Left lung (tissue), 4 donors: ENCODE measurements at regions not wholly inside any gene's neighbourhood (a gene's known extent, or its start where the extent isn't known, plus 50 kb on each side); places are given as distances from the start of the nearest gene placed in this dataset.

Experiments
- ATAC-seq: fragments of 200-7000 bp; cut with Tn5 transposase; one replicate; pipeline ENCODE4 v1.9.1; 2020; ENCODE audit warnings: moderate library complexity
- DNase-seq, 4 donors: peaks; one replicate each; pipeline ENCODE4 v3.0.0-alpha.2; 2013 to 2020
- H3K27ac ChIP-seq, 2 donors: fragments of 200-600 bp; sonication (generic) in 1 of 2; one replicate each; pipeline versions ENCODE4 v1.5.0 to v1.8.0; 2020 to 2021
- H3K27me3 ChIP-seq, 2 donors: fragments of 200-600 bp; sonication (generic) in 1 of 2; one replicate each; pipeline versions ENCODE4 v1.5.0 to v1.8.0; 2020 to 2021
- H3K36me3 ChIP-seq, 2 donors: fragments of 200-600 bp; sonication (generic) in 1 of 2; one replicate each; pipeline versions ENCODE4 v1.5.0 to v1.8.0; 2020 to 2021
- H3K4me1 ChIP-seq, 2 donors: fragments of 200-600 bp; one replicate each; pipeline ENCODE4 v1.8.0; 2021
- H3K4me3 ChIP-seq, 2 donors: fragments of 200-600 bp; sonication (generic) in 1 of 2; one replicate each; pipeline versions ENCODE4 v1.5.0 to v1.8.0; 2020 to 2021; ENCODE audit warnings: mild to moderate bottlenecking in 1 of 2
- H3K9me3 ChIP-seq, 2 donors: fragments of 200-600 bp; sonication (generic) in 1 of 2; one replicate each; pipeline versions ENCODE4 v1.5.0 to v1.8.0; 2020 to 2021
- intact Hi-C, 2 donors: fragments of 100-400 bp; cut with DNase I; formaldehyde crosslinking; loops; one replicate each; pipeline versions ENCODE4 v1.11.2 to v1.14.2; 2022
- TF ChIP-seq, protein P1 (sequence below), 2 donors: fragments of 200-600 bp; sonication (generic) in 1 of 2; IDR thresholded peaks; one replicate each; pipeline versions ENCODE4 v1.5.0 to v1.8.0; 2021; ENCODE audit warnings: antibody characterized with exemption in 2 of 2
- donor health status: DM: no; HTN: yes; CAD: no.
- donor health status: DM: no; HTN: no; CAD: no.

DNA sequence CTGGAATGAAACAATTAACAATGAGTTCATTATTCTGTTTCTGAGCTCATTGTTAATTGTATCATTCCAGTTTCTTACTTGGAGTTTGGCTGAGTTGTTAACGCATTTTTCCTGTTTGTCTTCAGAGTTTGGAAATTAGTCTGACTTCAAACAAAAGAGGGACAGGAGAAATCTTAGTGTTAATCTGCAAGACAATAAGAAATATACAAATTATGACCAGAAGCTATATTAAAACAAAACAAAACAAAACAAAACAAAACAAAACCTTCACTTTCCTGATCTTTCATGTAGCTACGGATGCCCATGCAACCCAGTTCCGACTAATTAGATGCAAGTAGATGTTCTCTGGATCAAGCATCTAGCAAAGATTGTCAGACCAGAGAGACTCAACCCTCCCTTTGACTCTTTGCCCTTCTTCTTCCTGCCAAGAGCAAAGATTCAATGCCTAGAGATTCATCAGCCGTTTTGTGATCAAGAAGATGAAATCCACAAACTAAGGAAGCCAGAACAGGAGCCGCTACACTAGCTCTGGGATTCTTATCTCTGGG, 686.2 kb upstream of the FSHR start:
- intact Hi-C loops = no loop called here
- no peak overlapping the region for H3K4me3 ChIP-seq
- H3K27ac ChIP-seq = no peak overlapping the region
- ATAC-seq (no peak), DNase-seq (no peak)
- no peaks in the 10 kb centered on the region for H3K27me3 ChIP-seq
- H3K9me3 ChIP-seq = peaks cover 0 to 11% of the 10 kb centered on the region in 2 donors
- H3K4me1 ChIP-seq = no peaks in the 10 kb centered on the region
- no peaks in the 10 kb centered on the region for H3K36me3 ChIP-seq
- TF ChIP-seq, protein P1, sequence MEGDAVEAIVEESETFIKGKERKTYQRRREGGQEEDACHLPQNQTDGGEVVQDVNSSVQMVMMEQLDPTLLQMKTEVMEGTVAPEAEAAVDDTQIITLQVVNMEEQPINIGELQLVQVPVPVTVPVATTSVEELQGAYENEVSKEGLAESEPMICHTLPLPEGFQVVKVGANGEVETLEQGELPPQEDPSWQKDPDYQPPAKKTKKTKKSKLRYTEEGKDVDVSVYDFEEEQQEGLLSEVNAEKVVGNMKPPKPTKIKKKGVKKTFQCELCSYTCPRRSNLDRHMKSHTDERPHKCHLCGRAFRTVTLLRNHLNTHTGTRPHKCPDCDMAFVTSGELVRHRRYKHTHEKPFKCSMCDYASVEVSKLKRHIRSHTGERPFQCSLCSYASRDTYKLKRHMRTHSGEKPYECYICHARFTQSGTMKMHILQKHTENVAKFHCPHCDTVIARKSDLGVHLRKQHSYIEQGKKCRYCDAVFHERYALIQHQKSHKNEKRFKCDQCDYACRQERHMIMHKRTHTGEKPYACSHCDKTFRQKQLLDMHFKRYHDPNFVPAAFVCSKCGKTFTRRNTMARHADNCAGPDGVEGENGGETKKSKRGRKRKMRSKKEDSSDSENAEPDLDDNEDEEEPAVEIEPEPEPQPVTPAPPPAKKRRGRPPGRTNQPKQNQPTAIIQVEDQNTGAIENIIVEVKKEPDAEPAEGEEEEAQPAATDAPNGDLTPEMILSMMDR (IDR thresholded peaks at IDR 0.05) = no peak

DNA sequence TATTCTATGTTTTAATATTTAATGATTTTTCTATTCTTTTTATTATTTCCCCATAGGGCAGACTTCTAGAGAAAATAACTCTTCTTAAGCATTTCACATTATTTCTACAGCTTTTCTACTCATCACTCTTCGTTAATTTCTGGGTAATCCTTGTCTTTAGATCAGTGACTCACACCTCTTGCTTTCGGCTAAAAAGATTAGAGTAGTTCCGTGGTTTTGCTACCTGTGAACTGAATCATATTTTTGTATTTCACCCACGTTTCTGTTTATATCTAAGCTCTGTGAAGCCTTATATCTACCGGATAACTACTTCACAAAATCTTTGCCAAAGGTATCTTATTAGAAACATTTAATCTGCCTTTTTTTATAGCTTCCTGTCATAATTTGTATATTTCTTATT, 685.5 kb upstream of the FSHR start:
- Histone ChIP-seq H3K4me1 (no peaks in the 10 kb centered on the region), H3K27ac (no peak overlapping the region), H3K27me3 (no peaks in the 10 kb centered on the region), H3K4me3 (no peak overlapping the region), H3K9me3 (peaks cover 0 to 11% of the 10 kb centered on the region in 2 donors), H3K36me3 (no peaks in the 10 kb centered on the region)
- ATAC-seq (no peak), DNase-seq (no peak)
- TF ChIP-seq, protein P1 (IDR thresholded peaks at IDR 0.05) = no peak
- intact Hi-C loops = no loop called here

DNA sequence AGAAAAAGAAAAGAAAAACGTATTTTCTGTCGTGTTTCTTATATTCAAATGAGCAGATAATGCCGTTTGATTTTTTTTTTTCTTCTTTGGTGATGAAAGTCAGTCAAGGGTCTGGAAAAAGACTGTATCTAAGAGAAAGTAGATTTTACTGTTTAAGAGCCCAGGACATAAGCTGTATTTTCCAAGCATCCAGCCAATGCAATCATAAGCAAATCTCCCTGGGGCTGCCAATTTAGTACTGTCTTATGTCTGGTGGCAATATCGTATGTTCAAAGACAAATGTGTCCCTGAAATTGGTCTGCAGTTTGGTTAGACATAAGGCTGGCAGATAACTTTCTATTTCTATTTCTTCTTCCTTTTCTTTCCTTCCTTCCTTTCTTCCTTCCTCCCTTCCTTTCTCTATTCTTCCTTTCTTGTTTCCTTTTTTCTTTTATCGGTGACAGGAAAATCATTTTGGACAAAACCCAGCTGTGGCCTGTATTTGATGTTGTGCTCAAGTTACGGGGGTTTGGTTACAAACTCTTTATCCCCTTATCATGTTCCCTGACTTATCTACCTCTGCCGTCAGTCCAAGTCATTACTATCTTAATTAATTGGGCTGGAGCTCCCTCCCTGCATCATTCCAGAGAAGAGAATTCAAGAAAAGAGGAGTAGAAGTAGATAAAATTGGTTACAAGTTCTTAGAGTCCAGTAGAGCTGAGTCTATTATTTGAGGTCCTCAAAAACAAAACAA, 683.4 kb upstream of the FSHR start:
- Histone ChIP-seq H3K27ac (no peak overlapping the region), H3K27me3 (no peaks in the 10 kb centered on the region), H3K36me3 (no peaks in the 10 kb centered on the region), H3K4me3 (no peak overlapping the region), H3K4me1 (no peaks in the 10 kb centered on the region), H3K9me3 (peaks cover 0 to 2% of the 10 kb centered on the region in 2 donors)
- intact Hi-C loops = no loop called here
- DNase-seq (no peak), ATAC-seq (no peak)
- TF ChIP-seq, protein P1 (IDR thresholded peaks at IDR 0.05) = no peak

DNA sequence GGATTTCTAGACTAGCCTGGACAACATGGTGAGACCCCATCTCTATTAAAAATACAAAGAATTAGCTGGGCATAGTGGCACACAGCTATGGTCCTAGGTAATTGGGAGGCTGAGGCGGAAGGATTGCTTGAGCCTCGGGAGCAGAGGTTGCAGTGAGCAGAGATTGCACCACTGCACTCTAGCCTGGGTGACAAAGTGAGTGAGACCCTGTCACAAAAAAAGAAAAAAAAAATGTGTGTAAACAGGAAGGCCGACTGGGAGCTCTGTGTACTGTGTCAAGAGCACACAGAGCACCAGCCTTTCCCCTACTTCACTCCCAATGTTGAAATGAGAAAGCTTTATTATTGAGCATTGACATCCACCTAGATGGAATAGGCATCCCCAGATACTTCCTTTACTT, 681.7 kb upstream of the FSHR start:
- H3K27ac ChIP-seq = no peak overlapping the region
- peaks cover 0 to 2% of the 10 kb centered on the region in 2 donors for H3K9me3 ChIP-seq
- H3K36me3 ChIP-seq = no peaks in the 10 kb centered on the region
- no peak for ATAC-seq
- intact Hi-C loops = no loop called here
- TF ChIP-seq, protein P1 (IDR thresholded peaks at IDR 0.05) = no peak
- no peaks in the 10 kb centered on the region for H3K4me1 ChIP-seq
- no peaks in the 10 kb centered on the region for H3K27me3 ChIP-seq
- DNase-seq = no peak
- H3K4me3 ChIP-seq = no peak overlapping the region

DNA sequence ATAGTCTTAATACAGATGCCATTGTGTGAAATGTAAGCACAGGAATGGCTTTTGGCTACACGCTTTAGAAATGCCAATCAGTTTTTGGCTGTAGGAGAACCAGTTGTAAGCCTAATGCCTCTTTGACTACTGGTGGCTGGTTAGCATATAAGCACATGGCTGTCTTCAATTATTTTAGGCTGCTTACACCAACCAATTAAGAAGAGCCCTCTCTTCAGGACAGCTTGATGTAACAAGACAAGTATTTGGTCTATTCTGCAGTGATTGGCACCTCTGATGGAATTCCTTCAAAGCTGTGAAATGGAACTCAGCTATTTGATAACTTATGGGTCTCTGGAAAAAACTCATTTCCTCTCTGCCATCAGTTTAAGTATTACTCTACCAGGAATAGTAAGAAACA, 680.1 kb upstream of the FSHR start:
- no peak overlapping the region for H3K4me3 ChIP-seq
- no peak for ATAC-seq
- TF ChIP-seq, protein P1 (IDR thresholded peaks at IDR 0.05) = no peak
- no peak for DNase-seq
- H3K27me3 ChIP-seq = no peaks in the 10 kb centered on the region
- intact Hi-C loops = no loop called here
- no peaks in the 10 kb centered on the region for H3K36me3 ChIP-seq
- H3K9me3 ChIP-seq = peaks cover 0 to 2% of the 10 kb centered on the region in 2 donors
- H3K27ac ChIP-seq = no peak overlapping the region
- H3K4me1 ChIP-seq = no peaks in the 10 kb centered on the region
